ENCODE measurements at regions not wholly inside any gene's neighbourhood (a gene's known extent, or its start where the extent isn't known, plus 50 kb on each side); places are given as distances from the start of the nearest gene placed in this dataset.

DNA sequence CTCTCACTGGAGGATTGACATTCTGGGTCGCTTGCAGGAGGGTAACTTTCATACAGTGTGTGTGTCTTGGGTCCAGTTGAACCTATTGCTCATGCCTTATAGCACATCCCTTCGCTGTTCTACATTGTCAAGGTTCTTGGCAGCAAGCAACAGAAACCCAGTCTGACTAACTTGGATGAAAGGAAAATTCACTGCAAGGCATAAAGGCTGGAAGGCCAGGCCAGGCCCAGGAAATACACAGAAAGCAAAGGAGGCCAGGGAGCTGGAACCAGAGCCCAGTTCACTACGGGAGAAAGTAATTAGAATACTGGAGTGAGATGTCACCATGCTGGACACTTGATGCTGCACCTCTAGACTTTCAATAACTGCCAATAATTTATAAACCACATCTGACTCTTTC is 353.8 kb upstream of the GATB start:
- TF ChIP-seq POLR2AphosphoS5 (IDR thresholded peaks at IDR 0.05; ENCODE audit: low read depth, low read length) (no peak), POLR2A (IDR thresholded peaks at IDR 0.05; ENCODE audit: low read depth, low read length) (no peak)

Data from GM12891 (cell line).